ENCODE measurements at regions not wholly inside any gene's neighbourhood (a gene's known extent, or its start where the extent isn't known, plus 50 kb on each side); places are given as distances from the start of the nearest gene placed in this dataset.

DNA sequence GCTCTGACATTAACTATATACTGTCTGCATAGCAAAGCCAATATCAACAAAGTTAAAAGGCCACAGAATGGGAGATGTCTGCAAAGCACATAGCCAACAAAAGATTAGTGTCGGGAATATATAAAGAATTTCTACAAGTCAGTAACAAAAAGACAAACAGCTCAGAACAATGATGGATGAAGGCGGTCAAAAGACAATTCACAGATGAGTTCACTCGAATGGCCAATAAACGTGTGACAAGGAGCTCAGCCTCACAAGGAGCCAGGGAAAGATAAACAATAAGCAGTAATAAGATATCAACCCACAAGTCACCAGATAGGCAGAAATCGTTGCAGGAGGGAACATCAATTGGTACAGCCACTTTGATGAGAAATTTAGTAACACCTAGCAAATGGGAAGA, 106.0 kb upstream of the ISX start:
- H3K4me2 ChIP-seq (replicated peaks; ENCODE audit: low read depth, low read length, poor library complexity, severe bottlenecking), result no peak overlapping the region
- no peak overlapping the region for H2AFZ ChIP-seq (ENCODE audit: insufficient read depth, low read depth, low read length, poor library complexity, severe bottlenecking)
- H3K4me1 ChIP-seq (ENCODE audit: control insufficient read depth in 2 of 2, insufficient read depth in 2 of 2, low read length in 2 of 2), result no peaks in the 10 kb centered on the region
- no peaks in the 10 kb centered on the region for H3K36me3 ChIP-seq (replicated peaks in 1 of 2; ENCODE audit: control extremely low read depth in 1 of 2, control insufficient read depth in 1 of 2, extremely low read depth in 1 of 2, insufficient read depth in 2 of 2, low read length in 1 of 2)
- no peak for DNase-seq
- no peaks in the 10 kb centered on the region for H3K27me3 ChIP-seq (replicated peaks in 1 of 4; ENCODE audit: control extremely low read depth in 1 of 4, control insufficient read depth in 3 of 4, insufficient read depth in 4 of 4, low read length in 3 of 4)
- Mint-ChIP-seq H3K4me3 (no peak overlapping the region), H3K27me3 (peaks cover 3% of the 10 kb centered on the region), H3K9me3 (ENCODE audit: insufficient read depth) (no peaks in the 10 kb centered on the region), H3K4me1 (no peaks in the 10 kb centered on the region), H3K27ac (no peak overlapping the region)
- intact Hi-C loops (cut with micrococcal nuclease), result no loop called here
- H3K4me3 ChIP-seq (ENCODE audit: control extremely low read depth in 1 of 5, extremely low read depth in 1 of 5, insufficient read depth in 1 of 5, low read depth in 2 of 5, low read length in 4 of 5), result no peak overlapping the region
- H4K20me1 ChIP-seq (ENCODE audit: control insufficient read depth, insufficient read depth, low read length, poor library complexity, severe bottlenecking), result no peaks in the 10 kb centered on the region
- H3K27ac ChIP-seq (ENCODE audit: low read length in 2 of 2), result no peak overlapping the region
- no peak for ATAC-seq (ENCODE audit: low read depth)
- no peaks in the 10 kb centered on the region for H3K9me3 ChIP-seq (ENCODE audit: control extremely low read depth in 1 of 3, control insufficient read depth in 2 of 3, insufficient read depth in 1 of 3, low read length in 2 of 3)
- whole genome bisulfite sequencing (ENCODE audit: insufficient coverage), result 79% methylated on average over 3 of the region's 5 CpGs
- H3K9ac ChIP-seq (ENCODE audit: low read length), result no peak overlapping the region
- no peaks in the 10 kb centered on the region for H3K79me2 ChIP-seq (ENCODE audit: control insufficient read depth, insufficient read depth, low read length)
- ChIA-PET CTCF (no interaction called here), POLR2A (no interaction called here)
- TF ChIP-seq, protein P1, sequence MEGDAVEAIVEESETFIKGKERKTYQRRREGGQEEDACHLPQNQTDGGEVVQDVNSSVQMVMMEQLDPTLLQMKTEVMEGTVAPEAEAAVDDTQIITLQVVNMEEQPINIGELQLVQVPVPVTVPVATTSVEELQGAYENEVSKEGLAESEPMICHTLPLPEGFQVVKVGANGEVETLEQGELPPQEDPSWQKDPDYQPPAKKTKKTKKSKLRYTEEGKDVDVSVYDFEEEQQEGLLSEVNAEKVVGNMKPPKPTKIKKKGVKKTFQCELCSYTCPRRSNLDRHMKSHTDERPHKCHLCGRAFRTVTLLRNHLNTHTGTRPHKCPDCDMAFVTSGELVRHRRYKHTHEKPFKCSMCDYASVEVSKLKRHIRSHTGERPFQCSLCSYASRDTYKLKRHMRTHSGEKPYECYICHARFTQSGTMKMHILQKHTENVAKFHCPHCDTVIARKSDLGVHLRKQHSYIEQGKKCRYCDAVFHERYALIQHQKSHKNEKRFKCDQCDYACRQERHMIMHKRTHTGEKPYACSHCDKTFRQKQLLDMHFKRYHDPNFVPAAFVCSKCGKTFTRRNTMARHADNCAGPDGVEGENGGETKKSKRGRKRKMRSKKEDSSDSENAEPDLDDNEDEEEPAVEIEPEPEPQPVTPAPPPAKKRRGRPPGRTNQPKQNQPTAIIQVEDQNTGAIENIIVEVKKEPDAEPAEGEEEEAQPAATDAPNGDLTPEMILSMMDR (IDR thresholded peaks at IDR 0.05), result no peak
- no peak for TF ChIP-seq EZH2 (IDR thresholded peaks at IDR 0.05; ENCODE audit: borderline replicate concordance, insufficient read depth, low read depth, low read length, poor library complexity, severe bottlenecking)

DNA sequence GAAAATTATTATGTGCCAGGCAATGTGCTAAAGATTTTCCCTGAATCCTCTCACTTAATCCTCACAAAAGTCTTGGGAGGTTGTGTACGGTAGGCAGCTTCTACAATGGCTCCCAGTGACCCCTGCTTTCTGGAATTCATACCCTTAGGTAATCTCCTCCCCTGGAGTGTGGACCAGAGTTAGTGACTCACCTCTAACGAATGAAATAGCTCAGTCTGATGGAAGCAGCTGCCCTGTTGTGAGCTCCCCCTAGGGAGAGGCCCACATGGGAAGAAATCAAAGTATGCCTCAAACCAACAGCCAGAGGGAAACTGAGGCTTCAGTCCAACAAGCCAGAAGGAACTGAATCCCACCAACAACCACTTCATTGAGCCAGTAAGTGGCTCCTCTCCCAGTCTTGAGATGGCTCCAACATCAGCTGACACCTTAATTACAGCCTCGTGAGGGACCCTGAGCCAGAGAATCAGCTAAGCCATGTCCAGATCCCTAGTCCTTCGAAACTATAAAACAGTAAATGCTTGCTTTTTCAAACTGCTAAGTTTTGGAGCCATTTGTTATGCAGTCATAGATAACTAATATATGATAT, 98.9 kb upstream of the ISX start:
- ATAC-seq (ENCODE audit: low read depth) (no peak), DNase-seq (no peak)
- Histone ChIP-seq H3K79me2 (ENCODE audit: control insufficient read depth, insufficient read depth, low read length) (no peaks in the 10 kb centered on the region), H4K20me1 (ENCODE audit: control insufficient read depth, insufficient read depth, low read length, poor library complexity, severe bottlenecking) (no peaks in the 10 kb centered on the region), H3K27ac (ENCODE audit: low read length in 2 of 2) (no peak overlapping the region), H3K4me2 (replicated peaks; ENCODE audit: low read depth, low read length, poor library complexity, severe bottlenecking) (no peak overlapping the region), H2AFZ (ENCODE audit: insufficient read depth, low read depth, low read length, poor library complexity, severe bottlenecking) (no peak overlapping the region), H3K4me3 (ENCODE audit: control extremely low read depth in 1 of 5, extremely low read depth in 1 of 5, insufficient read depth in 1 of 5, low read depth in 2 of 5, low read length in 4 of 5) (no peak overlapping the region), H3K36me3 (replicated peaks in 1 of 2; ENCODE audit: control extremely low read depth in 1 of 2, control insufficient read depth in 1 of 2, extremely low read depth in 1 of 2, insufficient read depth in 2 of 2, low read length in 1 of 2) (no peaks in the 10 kb centered on the region), H3K9me3 (ENCODE audit: control extremely low read depth in 1 of 3, control insufficient read depth in 2 of 3, insufficient read depth in 1 of 3, low read length in 2 of 3) (no peaks in the 10 kb centered on the region), H3K4me1 (ENCODE audit: control insufficient read depth in 2 of 2, insufficient read depth in 2 of 2, low read length in 2 of 2) (no peaks in the 10 kb centered on the region), H3K9ac (ENCODE audit: low read length) (no peak overlapping the region), H3K27me3 (replicated peaks in 1 of 4; ENCODE audit: control extremely low read depth in 1 of 4, control insufficient read depth in 3 of 4, insufficient read depth in 4 of 4, low read length in 3 of 4) (no peaks in the 10 kb centered on the region)
- no peaks in the 10 kb centered on the region for H3K4me1 Mint-ChIP-seq
- no peak overlapping the region for H3K4me3 Mint-ChIP-seq
- no peak overlapping the region for H3K27ac Mint-ChIP-seq
- no peaks in the 10 kb centered on the region for H3K9me3 Mint-ChIP-seq (ENCODE audit: insufficient read depth)
- POLR2A ChIA-PET, result no interaction called here
- intact Hi-C loops (cut with micrococcal nuclease), result no loop called here
- CTCF ChIA-PET, result no interaction called here
- peaks cover 9% of the 10 kb centered on the region for H3K27me3 Mint-ChIP-seq
- TF ChIP-seq, protein P1 (IDR thresholded peaks at IDR 0.05), result no peak
- no peak for TF ChIP-seq EZH2 (IDR thresholded peaks at IDR 0.05; ENCODE audit: borderline replicate concordance, insufficient read depth, low read depth, low read length, poor library complexity, severe bottlenecking)
- 72% methylated on average over 2 of the region's 4 CpGs for WGBS (ENCODE audit: insufficient coverage)

All from B cell (primary cell).